ENCODE measurements at regions not wholly inside any gene's neighbourhood (a gene's known extent, or its start where the extent isn't known, plus 50 kb on each side); places are given as distances from the start of the nearest gene placed in this dataset.

DNA sequence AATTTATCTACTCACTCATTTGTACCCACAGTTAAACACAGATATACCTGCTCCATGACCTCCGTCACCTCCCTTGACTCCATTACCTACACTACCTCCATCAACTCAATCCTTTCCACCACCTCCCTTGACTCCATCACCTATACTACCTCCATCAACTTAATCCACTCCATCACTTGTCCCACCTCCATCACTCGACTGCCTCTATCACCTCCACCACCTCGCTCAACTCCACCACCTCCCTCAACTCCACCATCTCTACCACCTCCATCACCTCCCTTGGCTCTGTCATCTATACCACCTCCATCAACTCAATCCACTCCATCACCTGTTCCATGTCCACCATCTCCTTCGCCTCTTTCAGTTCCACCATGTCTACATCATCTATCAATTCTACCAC, 51.3 kb upstream of the WNT7A start:
- no peak for TF ChIP-seq CTCF (IDR thresholded peaks at IDR 0.05; ENCODE audit: borderline replicate concordance, control extremely low read depth, extremely low read depth, insufficient read depth, missing control alignments)
- in situ Hi-C loops (cut with MboI; ENCODE audit: low sequenced_read_pairs, unreplicated experiment), result no loop called here

More for the DNA sequence above, 51.3 kb upstream of the WNT7A start:
- no peak for DNase-seq (ENCODE audit: low spot score)
